Activated T-cell treated with anti-CD3 and anti-CD28 coated beads for 48 hours (primary cell): ENCODE measurements at regions not wholly inside any gene's neighbourhood (a gene's known extent, or its start where the extent isn't known, plus 50 kb on each side); places are given as distances from the start of the nearest gene placed in this dataset.
"Not testable (repeated sequence)": the region's sequence is repeated elsewhere in the genome, so short reads cannot be mapped to it uniquely, and the experiment has no call there.

ENCODE experiments used
- DNase-seq: peaks from one replicate; pipeline ENCODE4 v3.0.0-alpha.2; 2020; ENCODE audit warnings: low read depth

DNA sequence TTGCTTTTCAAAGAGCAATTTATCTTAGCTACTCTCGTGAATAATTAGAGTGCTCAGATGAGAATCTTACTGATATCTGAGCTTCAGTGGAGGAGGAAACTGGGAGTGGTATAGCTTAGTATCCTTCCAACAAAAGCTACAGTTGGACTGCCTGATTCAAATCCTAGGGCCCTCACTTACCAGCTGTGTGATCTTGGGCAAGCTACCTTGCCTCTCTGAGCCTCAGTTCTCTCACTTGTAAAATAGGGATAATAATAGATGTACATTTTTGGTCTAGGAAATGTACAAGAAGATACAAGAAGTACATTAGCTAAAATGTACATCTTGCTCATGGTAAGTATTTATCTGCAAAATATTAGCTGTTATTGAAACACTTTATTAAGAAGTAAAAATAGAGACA, 502.0 kb downstream of the HAPSTR1 start:
- DNase-seq, result no peak

DNA sequence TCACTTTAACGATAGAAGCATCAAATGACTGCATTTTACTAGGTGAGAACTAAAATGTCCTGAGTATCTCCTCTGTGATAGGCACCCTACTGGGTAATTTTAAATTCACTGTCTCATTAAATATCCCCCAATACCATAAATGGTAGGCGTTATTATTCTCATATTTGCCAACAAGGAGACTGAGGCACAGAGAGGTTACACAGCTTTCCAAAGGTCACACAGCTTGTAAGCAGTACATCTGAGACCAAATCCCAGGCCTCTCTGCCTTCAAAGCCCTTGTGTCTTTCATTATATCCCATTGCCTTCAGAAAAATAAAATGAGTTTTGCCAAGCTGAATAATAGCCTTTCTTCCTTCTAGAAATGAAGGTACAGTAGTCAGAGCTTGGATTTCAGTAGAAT, 502.6 kb downstream of the HAPSTR1 start:
- DNase-seq, result no peak

DNA sequence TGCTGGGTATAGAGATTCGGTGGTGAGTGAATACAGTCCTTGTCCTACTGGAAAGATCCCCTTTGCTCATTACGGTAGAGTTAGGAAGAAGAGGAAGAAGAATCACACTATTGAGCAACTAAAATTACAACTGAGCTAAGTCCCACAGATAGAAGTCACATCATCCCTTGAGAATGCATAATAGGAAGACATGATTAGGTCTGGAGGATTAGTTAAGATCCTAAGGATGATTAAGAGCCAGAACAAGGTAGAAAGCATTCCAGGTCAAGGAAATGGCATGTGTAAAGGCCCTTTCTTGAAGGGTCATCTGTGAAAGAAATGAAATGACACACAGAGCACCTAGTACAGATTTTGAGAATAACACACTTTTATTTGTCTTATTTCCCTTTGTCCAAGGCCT, 503.5 kb downstream of the HAPSTR1 start:
- no peak for DNase-seq

DNA sequence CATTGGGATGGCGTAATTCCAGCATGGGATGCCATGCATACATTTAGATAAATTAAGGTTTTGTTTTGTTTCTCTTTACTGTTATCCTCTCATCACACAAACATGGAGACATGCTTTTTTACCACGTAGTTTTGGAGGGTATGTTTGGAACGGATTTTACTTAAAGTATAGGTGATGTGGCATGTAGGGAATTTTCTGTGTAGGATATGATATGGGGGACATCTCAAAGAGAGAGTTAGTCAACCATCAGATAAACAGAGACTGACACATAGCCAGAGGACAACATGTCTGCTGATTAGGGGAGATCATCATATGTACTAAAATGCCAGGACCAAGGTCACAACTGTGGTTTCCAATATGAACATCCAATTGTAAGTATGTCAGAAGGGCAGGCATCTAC, 503.9 kb downstream of the HAPSTR1 start:
- DNase-seq, result no peak

DNA sequence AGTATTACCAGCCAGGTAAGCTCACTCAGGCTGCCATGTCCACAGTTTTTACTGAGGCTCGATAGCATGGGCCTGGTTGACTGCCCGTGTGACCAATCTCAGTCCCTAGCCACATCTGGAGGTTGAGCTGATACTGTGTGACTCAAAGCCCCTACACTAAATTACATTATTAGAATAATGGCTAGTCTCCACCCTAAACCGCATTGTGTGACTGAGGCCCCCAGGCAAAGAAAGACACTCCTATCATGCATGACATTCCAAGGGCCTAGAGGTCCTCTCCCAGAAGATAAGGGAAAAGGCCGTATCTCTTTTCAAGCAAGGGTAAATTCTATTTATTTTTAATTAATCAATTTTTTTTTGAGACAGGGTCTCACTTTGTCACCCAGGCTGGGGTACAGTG, 505.3 kb downstream of the HAPSTR1 start:
- no peak for DNase-seq

- DNase-seq, result no peak
Measured at GRCh38 chr16:9597967-9598730, 506.7 kb downstream of the HAPSTR1 start.

- no peak for DNase-seq
Measured at GRCh38 chr16:9598731-9599083, 507.3 kb downstream of the HAPSTR1 start.

DNA sequence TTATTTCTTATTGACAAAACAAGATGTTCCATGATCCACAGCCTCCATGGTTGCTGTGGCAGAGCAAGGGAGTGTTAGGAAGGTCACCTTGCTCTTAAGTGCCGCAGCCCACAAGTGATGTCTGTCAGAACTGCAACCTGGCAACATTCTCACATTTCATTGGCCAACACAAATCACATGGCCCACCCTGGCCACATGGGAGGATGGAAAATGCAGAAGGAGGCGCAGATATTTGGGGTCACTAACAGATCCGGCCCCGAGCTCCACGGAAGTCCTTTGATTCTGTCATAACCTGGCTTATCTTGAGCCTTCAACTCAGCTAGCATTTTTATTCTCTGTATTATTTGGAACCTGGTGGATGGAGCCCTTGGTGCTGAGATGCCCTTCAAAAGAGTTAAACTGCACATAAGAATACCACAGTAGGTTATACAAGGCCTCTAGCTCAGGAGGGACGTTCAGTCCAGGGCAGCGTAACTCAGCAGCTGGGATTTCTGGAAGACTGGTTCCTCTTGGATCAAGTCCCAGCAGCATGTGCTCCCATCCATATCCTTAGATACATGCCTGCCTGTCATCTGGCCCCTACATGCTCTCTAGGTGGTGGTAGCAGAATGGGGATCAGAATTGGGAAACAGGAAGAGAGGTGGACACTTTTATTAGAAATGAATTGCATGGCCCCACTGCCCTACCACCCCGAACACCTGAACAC, 508.1 kb downstream of the HAPSTR1 start:
- DNase-seq, result no peak

DNA sequence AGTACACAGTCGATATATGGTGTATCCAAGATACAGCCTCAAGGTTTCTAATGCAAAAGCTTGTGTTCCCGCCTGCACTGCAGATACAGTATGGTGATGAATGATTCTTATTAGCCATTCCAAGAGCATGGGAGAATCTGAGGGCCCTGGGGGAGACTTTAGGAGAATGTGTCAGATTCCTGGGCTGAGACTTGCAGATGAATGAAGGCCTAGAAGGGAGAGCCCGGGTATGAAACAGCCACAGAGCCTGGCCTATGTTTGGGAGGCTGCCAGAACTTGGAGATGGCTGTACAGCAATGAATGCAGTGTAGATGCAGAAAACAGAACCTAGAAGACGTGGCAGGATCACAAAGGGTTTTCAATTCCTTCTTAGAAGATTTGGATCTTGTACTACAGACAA, 510.7 kb downstream of the HAPSTR1 start:
- no peak for DNase-seq

- DNase-seq, result no peak
Measured at GRCh38 chr16:9603316-9603715, 511.9 kb downstream of the HAPSTR1 start.

DNA sequence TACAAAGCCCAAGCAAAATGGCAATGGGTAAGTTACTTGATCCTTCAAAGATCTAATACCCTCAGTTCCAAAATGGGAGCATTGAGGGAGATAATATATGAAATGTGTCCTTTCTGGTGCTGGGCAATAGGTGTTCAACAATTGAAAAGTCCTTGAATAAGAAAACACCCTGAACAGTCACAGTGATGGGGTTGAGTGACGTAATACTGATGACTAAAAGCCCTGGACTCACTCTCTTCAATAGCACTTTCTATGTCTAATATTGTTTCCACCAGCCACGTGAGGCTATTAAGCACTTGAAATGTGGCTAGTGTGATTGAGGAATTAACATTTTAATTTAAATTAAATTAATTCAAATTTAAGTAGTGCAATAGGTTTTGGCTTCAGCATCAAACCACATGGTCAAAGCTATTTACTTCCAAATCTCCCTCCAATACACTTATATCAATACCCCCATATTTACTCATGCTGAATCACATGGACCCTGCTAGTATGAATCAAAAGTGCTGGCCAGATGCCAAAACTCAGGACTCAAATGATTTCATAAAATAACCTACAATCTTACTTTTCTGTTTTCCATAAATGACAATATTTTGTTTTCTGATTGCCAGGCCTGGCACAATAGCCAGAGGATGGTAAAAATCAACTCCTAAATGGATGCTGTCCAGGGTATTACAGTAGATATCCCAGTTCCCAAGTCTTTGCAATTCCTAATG, 516.2 kb downstream of the HAPSTR1 start:
- no peak for DNase-seq

GRCh38 chr16:9610727-9611126, 519.3 kb downstream of the HAPSTR1 start:
- no peak for DNase-seq

DNA sequence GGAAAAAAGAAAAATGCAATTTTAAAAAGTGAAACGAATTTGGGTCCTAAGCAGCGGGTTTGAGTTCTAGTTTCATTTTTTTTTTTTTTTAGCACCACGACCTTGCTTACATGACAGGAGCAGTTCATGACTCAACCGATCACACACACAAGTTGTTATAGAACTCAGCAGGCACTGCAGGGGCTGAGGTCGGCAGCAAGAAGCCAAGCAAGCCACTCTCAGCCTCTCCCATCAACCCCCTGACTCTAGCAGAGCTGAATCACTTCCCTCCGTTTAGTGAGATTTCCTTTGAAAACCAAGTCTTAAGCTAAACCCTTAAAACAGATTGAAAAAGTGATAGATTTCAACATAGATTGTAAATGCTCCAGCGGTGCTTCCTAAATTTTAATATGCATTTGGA, 520.8 kb downstream of the HAPSTR1 start:
- no peak for DNase-seq

GRCh38 chr16:9614389-9614788, 522.9 kb downstream of the HAPSTR1 start:
- no peak for DNase-seq

DNA sequence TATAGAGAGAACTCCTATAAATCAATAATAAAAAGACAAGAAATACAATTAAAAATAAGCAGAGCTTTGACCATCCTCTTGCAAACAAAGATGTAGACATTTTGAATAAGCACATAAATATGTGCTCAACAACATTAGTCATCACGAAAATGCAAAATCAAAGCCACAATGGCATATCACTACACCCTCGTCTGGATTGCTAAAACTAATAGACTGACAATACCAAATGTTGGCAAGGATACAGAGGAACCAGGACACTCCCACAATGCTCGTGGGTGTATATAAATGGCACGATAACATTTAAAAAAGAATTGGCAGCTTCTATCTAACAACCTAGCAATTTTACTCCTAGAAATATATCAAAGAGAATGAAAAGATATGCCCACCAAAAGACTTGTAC, 530.8 kb downstream of the HAPSTR1 start:
- DNase-seq, result no peak

GRCh38 chr16:9625122-9625521, 533.7 kb downstream of the HAPSTR1 start:
- DNase-seq, result no peak

GRCh38 chr16:9627427-9627826, 536.0 kb downstream of the HAPSTR1 start:
- no peak for DNase-seq

GRCh38 chr16:9630119-9630518, 538.7 kb downstream of the HAPSTR1 start:
- no peak for DNase-seq

GRCh38 chr16:9630985-9631384, 539.5 kb downstream of the HAPSTR1 start:
- no peak for DNase-seq

DNA sequence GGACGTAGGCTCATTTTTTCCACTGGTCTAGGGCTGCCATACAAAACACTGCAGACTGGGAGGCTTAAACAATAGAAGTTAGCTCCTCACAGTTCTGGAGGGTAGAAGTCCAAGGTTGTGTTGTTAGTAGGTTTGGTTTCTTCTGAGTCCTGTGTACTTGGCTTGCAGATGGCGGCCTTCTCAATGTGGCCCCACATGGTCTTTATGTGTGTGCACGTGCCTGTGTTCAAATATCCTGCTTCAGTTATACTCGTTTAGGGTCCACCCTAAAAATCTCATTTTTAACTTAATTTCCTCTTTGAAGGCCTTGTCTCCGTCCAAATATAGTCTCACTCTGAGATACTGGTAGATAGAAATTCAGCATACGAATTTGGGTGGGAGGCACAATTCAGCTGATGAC, 542.4 kb downstream of the HAPSTR1 start:
- DNase-seq, result no peak

GRCh38 chr16:9635150-9635720, 543.8 kb downstream of the HAPSTR1 start:
- not testable (repeated sequence) for DNase-seq

DNA sequence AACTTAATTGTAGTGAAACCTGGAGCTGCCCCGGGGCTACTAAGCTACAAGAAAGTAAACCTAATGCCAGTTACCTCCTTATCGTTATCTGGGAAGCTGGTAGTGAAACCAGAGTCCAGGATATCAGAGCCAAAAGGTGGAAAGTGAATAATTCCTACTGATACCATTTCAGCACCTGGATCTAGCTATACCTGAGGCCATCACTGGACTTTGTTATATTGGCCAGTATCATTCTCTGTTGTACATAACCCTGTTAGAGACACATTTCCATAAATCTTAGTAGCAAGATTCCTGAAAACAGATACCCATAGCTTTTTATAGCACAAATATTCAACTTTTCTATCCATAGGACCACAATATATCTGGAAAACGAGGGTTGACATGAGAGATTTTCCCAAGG, 538.0 kb downstream of the GRIN2A start:
- DNase-seq, result no peak

GRCh38 chr16:9645911-9646310, 536.3 kb downstream of the GRIN2A start:
- no peak for DNase-seq
